B cell (primary cell): ENCODE measurements at regions not wholly inside any gene's neighbourhood (a gene's known extent, or its start where the extent isn't known, plus 50 kb on each side); places are given as distances from the start of the nearest gene placed in this dataset.

Experiments used
- ATAC-seq: fragments of 200-7000 bp; cut with Tn5 transposase; one replicate; pipeline ENCODE4 v1.10.0; 2021; ENCODE audit warnings: low read depth, mild to moderate bottlenecking, moderate number of reproducible peaks, moderate library complexity
- CTCF ChIA-PET: fragments of 350-600 bp; sonication (Branson Sonifier 250); formaldehyde crosslinking; loops from one replicate; lab custom pipeline; 2021; ENCODE audit warnings: antibody characterized with exemption, inconsistent platforms; lab: Charles Lee
- POLR2A ChIA-PET: fragments of 350-600 bp; sonication (Branson Sonifier 250); formaldehyde crosslinking; loops from one replicate; lab custom pipeline; 2021; ENCODE audit warnings: antibody characterized with exemption; lab: Charles Lee
- DNase-seq: peaks from one replicate; pipeline ENCODE4 v3.0.0; 2013
- H2AFZ ChIP-seq: 2 replicates; pipeline ENCODE4 v1.6.1; 2012; ENCODE audit warnings: mild to moderate bottlenecking, low read depth, low read length; ENCODE audit not compliant: insufficient read depth, poor library complexity, severe bottlenecking
- H3K27ac ChIP-seq, 2 donors: 1 replicate in 1 of 2; 2 replicates in 1 of 2; pipeline ENCODE4 v1.5.1; 2012 to 2013; ENCODE audit warnings: low read length in 2 of 2, mild to moderate bottlenecking in 2 of 2, moderate library complexity in 1 of 2
- H3K27me3 ChIP-seq, 4 experiments: fragments of 200-600 bp in 1 of 4; sonication (generic) in 1 of 4; replicated peaks in 1 of 4; 1 replicate in 2 of 4; 2 replicates in 2 of 4; pipeline versions ENCODE4 v1.6.1 to v1.7.0; 2013 to 2016; ENCODE audit warnings: low read length in 3 of 4, mild to moderate bottlenecking in 2 of 4, mixed read lengths in 1 of 4, moderate library complexity in 1 of 4; ENCODE audit not compliant: insufficient read depth in 4 of 4, control insufficient read depth in 3 of 4; ENCODE audit errors: control extremely low read depth in 1 of 4
- H3K36me3 ChIP-seq, 2 experiments: replicated peaks in 1 of 2; 1 replicate in 1 of 2; 2 replicates in 1 of 2; pipeline versions ENCODE4 v1.6.1 to v1.7.1; 2013; ENCODE audit warnings: low read length in 1 of 2; ENCODE audit not compliant: insufficient read depth in 2 of 2, control insufficient read depth in 1 of 2; ENCODE audit errors: control extremely low read depth in 1 of 2, extremely low read depth in 1 of 2
- H3K4me1 ChIP-seq, 2 donors: fragments of 200-600 bp in 1 of 2; sonication (generic) in 1 of 2; 1 replicate in 1 of 2; 2 replicates in 1 of 2; pipeline versions ENCODE4 v1.5.1 to v1.6.1; 2013 to 2017; ENCODE audit warnings: low read length in 2 of 2; ENCODE audit not compliant: control insufficient read depth in 2 of 2, insufficient read depth in 2 of 2
- H3K4me2 ChIP-seq: replicated peaks from 2 replicates; pipeline ENCODE3; 2012; ENCODE audit warnings: mild to moderate bottlenecking, low read depth, low read length; ENCODE audit not compliant: poor library complexity, severe bottlenecking
- H3K4me3 ChIP-seq, 5 experiments: fragments of 200-600 bp in 1 of 5; sonication (generic) in 1 of 5; 1 replicate in 3 of 5; 2 replicates in 2 of 5; pipeline versions ENCODE4 v1.5.1 to v1.7.0; 2011 to 2016; ENCODE audit warnings: low read length in 4 of 5, mild to moderate bottlenecking in 4 of 5, low read depth in 2 of 5, control low read depth in 1 of 5, moderate library complexity in 1 of 5; ENCODE audit not compliant: insufficient read depth in 1 of 5; ENCODE audit errors: control extremely low read depth in 1 of 5, extremely low read depth in 1 of 5
- H3K79me2 ChIP-seq: fragments of 200-600 bp; sonication (generic); one replicate; pipeline ENCODE4 v1.6.0; 2016; ENCODE audit warnings: low read length; ENCODE audit not compliant: control insufficient read depth, insufficient read depth
- H3K9ac ChIP-seq: fragments of 200-600 bp; sonication (generic); 2 replicates; pipeline ENCODE4 v1.6.1; 2017; ENCODE audit warnings: mild to moderate bottlenecking, low read length, moderate library complexity
- H3K9me3 ChIP-seq, 3 donors: one replicate each; pipeline versions ENCODE4 v1.6.1 to v1.7.1; 2013; ENCODE audit warnings: low read length in 2 of 3; ENCODE audit not compliant: control insufficient read depth in 2 of 3, insufficient read depth in 1 of 3; ENCODE audit errors: control extremely low read depth in 1 of 3
- H4K20me1 ChIP-seq: 2 replicates; pipeline ENCODE4 v1.6.0; 2012; ENCODE audit warnings: mild to moderate bottlenecking, low read length; ENCODE audit not compliant: insufficient read depth, control insufficient read depth, poor library complexity, severe bottlenecking
- H3K27ac Mint-ChIP-seq: one replicate; pipeline ENCODE4 v1.8.0; 2021; ENCODE audit warnings: mixed read lengths
- H3K27me3 Mint-ChIP-seq: one replicate; pipeline ENCODE4 v1.8.0; 2021; ENCODE audit warnings: mixed read lengths
- H3K4me1 Mint-ChIP-seq: one replicate; pipeline ENCODE4 v1.8.0; 2021; ENCODE audit warnings: mixed read lengths
- H3K4me3 Mint-ChIP-seq: one replicate; pipeline ENCODE4 v1.8.0; 2021; ENCODE audit warnings: mixed read lengths
- H3K9me3 Mint-ChIP-seq: one replicate; pipeline ENCODE4 v1.8.0; 2022; ENCODE audit warnings: mixed read lengths; ENCODE audit not compliant: insufficient read depth
- CTCF ChIP-seq: fragments of 200-600 bp; IDR thresholded peaks from one replicate; pipeline ENCODE4 v1.8.0; 2022; ENCODE audit warnings: antibody characterized with exemption, mild to moderate bottlenecking
- EZH2 ChIP-seq: IDR thresholded peaks from 2 replicates; pipeline ENCODE4 v1.6.1; 2012; ENCODE audit warnings: borderline replicate concordance, low read depth, mild to moderate bottlenecking, moderate library complexity, low read length; ENCODE audit not compliant: insufficient read depth, poor library complexity, severe bottlenecking
- WGBS: methylation state at CpG from one replicate; pipeline ENCODE4 v1.1.5; 2013; ENCODE audit warnings: missing lambda C conversion rate; ENCODE audit not compliant: insufficient coverage; 5-methylcytosine and 5-hydroxymethylcytosine counted together
- intact Hi-C: fragments of 100-400 bp; cut with micrococcal nuclease; formaldehyde crosslinking; loops from one replicate; pipeline ENCODE4 v1.10.0; 2022

- H3K4me1 ChIP-seq, result no peaks in the 10 kb centered on the region
- Mint-ChIP-seq H3K4me3 (no peak overlapping the region), H3K4me1 (no peaks in the 10 kb centered on the region), H3K27ac (no peak overlapping the region), H3K27me3 (no peaks in the 10 kb centered on the region), H3K9me3 (peaks cover under 1% of the 10 kb centered on the region)
- DNase-seq (no peak), ATAC-seq (no peak)
- H3K9ac ChIP-seq, result no peak overlapping the region
- intact Hi-C loops, result no loop called here
- no peak overlapping the region for H3K4me2 ChIP-seq
- peaks cover 0 to 3% (median 0%) of the 10 kb centered on the region in 3 donors for H3K9me3 ChIP-seq
- ChIA-PET CTCF (no interaction called here), POLR2A (no interaction called here)
- WGBS, result 100% methylated on average over 2 of the region's 4 CpGs
- no peak overlapping the region for H2AFZ ChIP-seq
- no peak overlapping the region for H3K4me3 ChIP-seq
- no peaks in the 10 kb centered on the region for H4K20me1 ChIP-seq
- H3K36me3 ChIP-seq, result no peaks in the 10 kb centered on the region
- H3K79me2 ChIP-seq, result no peaks in the 10 kb centered on the region
- no peak for TF ChIP-seq EZH2
- TF ChIP-seq CTCF, result no peak
- no peaks in the 10 kb centered on the region for H3K27me3 ChIP-seq
- H3K27ac ChIP-seq, result no peak overlapping the region
Observed at GRCh38 chr9:87290241-87291052, 207.2 kb upstream of the DAPK1 start.

- no peak overlapping the region for H3K9ac ChIP-seq
- ChIA-PET CTCF (no interaction called here), POLR2A (no interaction called here)
- no peaks in the 10 kb centered on the region for H4K20me1 ChIP-seq
- H3K79me2 ChIP-seq, result no peaks in the 10 kb centered on the region
- H2AFZ ChIP-seq, result no peak overlapping the region
- intact Hi-C loops, result no loop called here
- Mint-ChIP-seq H3K27ac (no peak overlapping the region), H3K4me3 (no peak overlapping the region), H3K27me3 (no peaks in the 10 kb centered on the region), H3K9me3 (peaks cover 3% of the 10 kb centered on the region), H3K4me1 (no peaks in the 10 kb centered on the region)
- TF ChIP-seq CTCF (no peak), EZH2 (no peak)
- no peak overlapping the region for H3K4me2 ChIP-seq
- no peak overlapping the region for H3K4me3 ChIP-seq
- no peak for ATAC-seq
- DNase-seq, result no peak
- H3K36me3 ChIP-seq, result no peaks in the 10 kb centered on the region
- no peaks in the 10 kb centered on the region for H3K27me3 ChIP-seq
- no CpG with 5 or more reads among the region's 2 CpGs for WGBS
- peaks cover 0 to 3% (median 0%) of the 10 kb centered on the region in 3 donors for H3K9me3 ChIP-seq
- H3K4me1 ChIP-seq, result no peaks in the 10 kb centered on the region
- no peak overlapping the region for H3K27ac ChIP-seq
Observed at GRCh38 chr9:87292449-87293191, 205.0 kb upstream of the DAPK1 start.
